ENCODE measurements at regions not wholly inside any gene's neighbourhood (a gene's known extent, or its start where the extent isn't known, plus 50 kb on each side); places are given as distances from the start of the nearest gene placed in this dataset.

DNA sequence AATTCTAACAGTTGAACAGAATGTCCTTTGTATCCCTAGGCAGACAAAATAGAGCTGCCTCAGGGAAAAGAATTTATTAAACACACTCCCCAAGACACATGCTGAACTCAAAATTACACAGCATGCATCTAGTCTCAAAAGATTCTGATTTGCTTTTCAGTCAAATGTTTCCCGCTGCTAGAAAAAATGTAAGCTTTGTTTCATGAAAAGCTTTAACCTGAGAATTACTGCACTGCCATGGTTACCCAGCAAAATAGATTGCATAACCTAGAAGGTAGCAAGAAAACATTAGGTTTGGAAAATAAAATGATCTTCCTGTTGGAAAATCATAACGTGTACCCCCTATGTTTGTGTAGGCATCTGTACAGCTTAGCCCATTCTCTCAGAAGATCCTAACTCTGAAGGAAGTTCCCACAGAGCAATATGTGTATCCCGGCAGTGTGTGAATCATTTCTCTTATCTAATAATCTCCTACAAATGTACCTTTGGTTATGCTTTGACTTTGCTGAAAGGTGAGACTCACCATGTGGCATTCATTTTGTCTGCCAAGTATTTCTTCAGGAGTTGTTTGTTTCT is 646.9 kb downstream of the STPG2 start:
- TF ChIP-seq, protein P1, sequence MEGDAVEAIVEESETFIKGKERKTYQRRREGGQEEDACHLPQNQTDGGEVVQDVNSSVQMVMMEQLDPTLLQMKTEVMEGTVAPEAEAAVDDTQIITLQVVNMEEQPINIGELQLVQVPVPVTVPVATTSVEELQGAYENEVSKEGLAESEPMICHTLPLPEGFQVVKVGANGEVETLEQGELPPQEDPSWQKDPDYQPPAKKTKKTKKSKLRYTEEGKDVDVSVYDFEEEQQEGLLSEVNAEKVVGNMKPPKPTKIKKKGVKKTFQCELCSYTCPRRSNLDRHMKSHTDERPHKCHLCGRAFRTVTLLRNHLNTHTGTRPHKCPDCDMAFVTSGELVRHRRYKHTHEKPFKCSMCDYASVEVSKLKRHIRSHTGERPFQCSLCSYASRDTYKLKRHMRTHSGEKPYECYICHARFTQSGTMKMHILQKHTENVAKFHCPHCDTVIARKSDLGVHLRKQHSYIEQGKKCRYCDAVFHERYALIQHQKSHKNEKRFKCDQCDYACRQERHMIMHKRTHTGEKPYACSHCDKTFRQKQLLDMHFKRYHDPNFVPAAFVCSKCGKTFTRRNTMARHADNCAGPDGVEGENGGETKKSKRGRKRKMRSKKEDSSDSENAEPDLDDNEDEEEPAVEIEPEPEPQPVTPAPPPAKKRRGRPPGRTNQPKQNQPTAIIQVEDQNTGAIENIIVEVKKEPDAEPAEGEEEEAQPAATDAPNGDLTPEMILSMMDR (IDR thresholded peaks at IDR 0.05 in 4 of 5, conservative IDR thresholded peaks at IDR 0.05 in 1 of 5), result no peak
- no peak for TF ChIP-seq POLR2A (IDR thresholded peaks at IDR 0.05)
